Kidney (tissue), 13 donors: ENCODE measurements at regions not wholly inside any gene's neighbourhood (a gene's known extent, or its start where the extent isn't known, plus 50 kb on each side); places are given as distances from the start of the nearest gene placed in this dataset.
"Not testable (repeated sequence)": the region's sequence is repeated elsewhere in the genome, so short reads cannot be mapped to it uniquely, and the experiment has no call there.

ENCODE experiments used
- DNase-seq, 5 donors: peaks; one replicate each; pipeline ENCODE4 v3.0.0-alpha.2; 2013 to 2020
- FAIRE-seq: peaks from 2 replicates; lab custom pipeline; 2012; peaks lifted over from hg19 to GRCh38; lab: Jason Lieb, UNC
- H3K27ac ChIP-seq, 2 donors: one replicate each; pipeline ENCODE4 v1.7.0; 2013; ENCODE audit warnings: low read depth in 2 of 2, low read length in 2 of 2, inconsistent platforms in 1 of 2
- H3K27me3 ChIP-seq: one replicate; pipeline ENCODE4 v1.7.1; 2013; ENCODE audit warnings: low read length, inconsistent platforms; ENCODE audit not compliant: control insufficient read depth, insufficient read depth
- H3K36me3 ChIP-seq, 3 donors: one replicate each; pipeline versions ENCODE4 v1.7.0 to v1.7.1; 2013; ENCODE audit warnings: low read length in 3 of 3, control low read depth in 1 of 3, inconsistent platforms in 1 of 3; ENCODE audit not compliant: insufficient read depth in 3 of 3, control insufficient read depth in 2 of 3
- H3K4me1 ChIP-seq, 3 donors: one replicate each; pipeline versions ENCODE4 v1.7.0 to v1.7.1; 2013; ENCODE audit warnings: low read length in 3 of 3, inconsistent platforms in 1 of 3, low read depth in 1 of 3; ENCODE audit not compliant: control insufficient read depth in 2 of 3, insufficient read depth in 2 of 3
- H3K4me3 ChIP-seq, 3 donors: one replicate each; pipeline versions ENCODE4 v1.7.0 to v1.8.1; 2013; ENCODE audit warnings: low read length in 3 of 3, control low read depth in 1 of 3, inconsistent platforms in 1 of 3
- H3K9ac ChIP-seq, 3 donors: one replicate each; pipeline versions ENCODE4 v1.7.0 to v1.7.1; 2013; ENCODE audit warnings: low read length in 3 of 3, control low read depth in 1 of 3, inconsistent platforms in 1 of 3
- H3K9me3 ChIP-seq, 3 donors: one replicate each; pipeline versions ENCODE4 v1.7.0 to v1.7.1; 2013; ENCODE audit warnings: low read length in 3 of 3, control low read depth in 1 of 3, inconsistent platforms in 1 of 3; ENCODE audit not compliant: control insufficient read depth in 2 of 3, insufficient read depth in 1 of 3
- intact Hi-C: fragments of 100-400 bp; cut with DNase I; formaldehyde crosslinking; loops from one replicate; pipeline ENCODE4 v1.11.1; 2022
- TF ChIP-seq, protein P1 (sequence below): IDR thresholded peaks from 3 replicates; pipeline ENCODE4 v1.5.1; 2012; ENCODE audit warnings: mild to moderate bottlenecking, moderate library complexity, borderline replicate concordance; ENCODE audit not compliant: insufficient read depth; ENCODE audit errors: extremely low read depth
- donor health status: control.
- donor health status: control.
- donor health status: control.
- donor health status: control.
- donor health status: control.
- donor health status: DM: yes; HTN: yes; CAD: no.
- donor health status: Normal renal cell carcinoma (clear cell type).

- H3K9me3 ChIP-seq: no peaks in the 10 kb centered on the region
- H3K36me3 ChIP-seq: no peaks in the 10 kb centered on the region
- no peak overlapping the region for H3K27ac ChIP-seq
- intact Hi-C loops: no loop called here
- H3K9ac ChIP-seq: no peak overlapping the region
- H3K27me3 ChIP-seq: no peaks in the 10 kb centered on the region
- H3K4me3 ChIP-seq: no peak overlapping the region
- DNase-seq (no peak), FAIRE-seq (no peak)
- TF ChIP-seq, protein P1, sequence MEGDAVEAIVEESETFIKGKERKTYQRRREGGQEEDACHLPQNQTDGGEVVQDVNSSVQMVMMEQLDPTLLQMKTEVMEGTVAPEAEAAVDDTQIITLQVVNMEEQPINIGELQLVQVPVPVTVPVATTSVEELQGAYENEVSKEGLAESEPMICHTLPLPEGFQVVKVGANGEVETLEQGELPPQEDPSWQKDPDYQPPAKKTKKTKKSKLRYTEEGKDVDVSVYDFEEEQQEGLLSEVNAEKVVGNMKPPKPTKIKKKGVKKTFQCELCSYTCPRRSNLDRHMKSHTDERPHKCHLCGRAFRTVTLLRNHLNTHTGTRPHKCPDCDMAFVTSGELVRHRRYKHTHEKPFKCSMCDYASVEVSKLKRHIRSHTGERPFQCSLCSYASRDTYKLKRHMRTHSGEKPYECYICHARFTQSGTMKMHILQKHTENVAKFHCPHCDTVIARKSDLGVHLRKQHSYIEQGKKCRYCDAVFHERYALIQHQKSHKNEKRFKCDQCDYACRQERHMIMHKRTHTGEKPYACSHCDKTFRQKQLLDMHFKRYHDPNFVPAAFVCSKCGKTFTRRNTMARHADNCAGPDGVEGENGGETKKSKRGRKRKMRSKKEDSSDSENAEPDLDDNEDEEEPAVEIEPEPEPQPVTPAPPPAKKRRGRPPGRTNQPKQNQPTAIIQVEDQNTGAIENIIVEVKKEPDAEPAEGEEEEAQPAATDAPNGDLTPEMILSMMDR: no peak
- no peaks in the 10 kb centered on the region for H3K4me1 ChIP-seq
Observed at GRCh38 chr17:21595086-21595485, 97.2 kb upstream of the KCNJ18 start.

- DNase-seq (peak in 1 of 5 donors; percentile 43), FAIRE-seq (no peak)
- no peaks in the 10 kb centered on the region for H3K9me3 ChIP-seq
- no peaks in the 10 kb centered on the region for H3K4me1 ChIP-seq
- H3K4me3 ChIP-seq: no peak overlapping the region
- intact Hi-C loops: no loop called here
- H3K9ac ChIP-seq: no peak overlapping the region
- no peaks in the 10 kb centered on the region for H3K36me3 ChIP-seq
- no peaks in the 10 kb centered on the region for H3K27me3 ChIP-seq
- H3K27ac ChIP-seq: no peak overlapping the region
- TF ChIP-seq, protein P1: no peak
Observed at GRCh38 chr17:21602176-21602575, 90.1 kb upstream of the KCNJ18 start.

GRCh38 chr17:21603292-21603691 lies 89.0 kb upstream of the KCNJ18 start:
- H3K27me3 ChIP-seq, H3K36me3 ChIP-seq, H3K4me1 ChIP-seq, H3K4me3 ChIP-seq, H3K9me3 ChIP-seq, DNase-seq, H3K27ac ChIP-seq, intact Hi-C loops, H3K9ac ChIP-seq: not testable (repeated sequence)
- FAIRE-seq: peak; percentile 90

DNA sequence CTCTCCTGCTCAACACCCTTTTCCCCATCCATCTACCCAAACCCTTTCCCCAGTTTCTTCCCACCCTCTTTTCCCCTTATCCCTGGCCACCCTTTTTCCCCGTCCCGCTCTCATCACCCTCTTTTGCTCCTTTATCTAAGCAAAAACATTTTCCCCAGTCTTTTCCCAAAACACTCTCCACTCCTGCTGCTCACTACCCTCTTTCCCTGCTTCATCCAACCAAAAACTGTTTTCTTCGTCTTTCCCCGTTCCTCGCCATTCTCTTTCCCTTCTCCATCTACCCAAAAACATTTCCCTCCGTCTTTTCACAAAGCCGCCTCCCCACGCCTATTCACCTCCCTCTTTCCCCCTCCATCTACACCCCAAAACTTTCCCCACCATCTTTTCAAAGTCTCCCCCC lies 80.9 kb upstream of the KCNJ18 start:
- intact Hi-C loops, H3K27me3 ChIP-seq, H3K9me3 ChIP-seq, FAIRE-seq, H3K4me1 ChIP-seq, H3K36me3 ChIP-seq, DNase-seq, H3K27ac ChIP-seq, H3K4me3 ChIP-seq, H3K9ac ChIP-seq: not testable (repeated sequence)

DNA sequence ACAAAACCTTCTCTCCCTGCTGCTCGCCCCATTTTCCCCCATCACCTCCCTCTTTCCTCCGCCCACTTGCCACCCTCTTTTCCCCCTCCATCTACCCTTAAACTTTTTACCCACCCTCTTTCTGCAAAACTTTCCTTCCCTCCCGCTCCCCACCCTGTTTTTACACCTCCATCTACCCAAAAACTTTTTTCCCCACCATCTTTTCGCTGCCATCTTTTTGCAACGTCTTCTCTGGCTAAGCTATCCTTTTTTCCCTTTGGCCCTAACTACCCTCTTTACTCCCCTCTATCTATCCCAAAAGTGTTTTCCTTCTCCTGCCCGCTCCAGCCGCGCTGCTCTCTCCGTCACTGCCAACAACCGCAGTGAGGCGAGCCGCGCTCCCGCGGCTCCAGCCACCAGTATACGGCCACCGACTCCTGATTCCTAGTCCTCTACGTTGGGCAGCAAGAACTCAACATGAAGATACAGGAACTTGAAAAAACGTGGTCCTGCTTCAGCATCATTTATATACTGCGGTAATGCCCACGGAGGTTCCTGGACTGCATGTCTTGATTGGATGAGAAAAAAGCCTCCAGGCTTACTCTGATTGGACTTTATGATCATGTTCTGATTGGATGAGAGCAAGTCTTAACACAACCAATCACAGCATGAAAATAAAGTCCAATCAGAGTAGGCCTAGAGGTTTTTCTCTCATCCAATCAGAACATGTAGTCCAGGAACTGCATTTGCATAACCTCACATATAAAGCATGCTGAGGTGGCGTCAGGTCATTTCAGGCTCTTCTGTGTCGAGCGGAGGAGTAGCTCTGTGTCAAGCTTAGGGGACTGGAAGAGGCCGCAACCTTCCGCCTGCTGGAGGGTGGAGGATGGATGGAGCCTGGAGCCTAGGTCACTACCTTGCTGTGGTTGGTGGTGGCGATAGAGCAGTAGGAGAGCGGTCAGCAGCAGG lies 79.9 kb upstream of the KCNJ18 start:
- H3K36me3 ChIP-seq, H3K9me3 ChIP-seq, H3K9ac ChIP-seq, FAIRE-seq, DNase-seq, H3K4me1 ChIP-seq, intact Hi-C loops, H3K27ac ChIP-seq, H3K27me3 ChIP-seq, H3K4me3 ChIP-seq: not testable (repeated sequence)
